ENCODE measurements at regions not wholly inside any gene's neighbourhood (a gene's known extent, or its start where the extent isn't known, plus 50 kb on each side); places are given as distances from the start of the nearest gene placed in this dataset.

DNA sequence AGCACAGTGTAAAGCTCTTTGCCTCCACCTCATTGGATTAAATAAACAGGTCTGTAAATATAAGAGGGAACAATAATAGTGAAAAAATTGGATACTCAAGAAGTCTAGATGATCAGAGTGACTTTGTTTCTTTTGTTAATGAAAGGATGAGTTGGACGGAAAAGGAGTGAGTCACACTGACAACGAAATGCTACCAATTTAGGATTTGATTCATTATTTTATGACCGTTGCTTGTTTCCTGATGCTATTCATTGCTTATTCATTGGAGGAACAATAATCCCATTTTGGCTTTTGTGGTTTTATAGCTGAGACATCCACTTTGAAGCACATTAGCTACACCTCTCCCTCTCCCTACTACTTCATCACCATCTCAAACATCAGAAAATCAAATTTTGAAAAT lies 74.4 kb upstream of the DYNLT3 start:
- TF ChIP-seq, protein P1, sequence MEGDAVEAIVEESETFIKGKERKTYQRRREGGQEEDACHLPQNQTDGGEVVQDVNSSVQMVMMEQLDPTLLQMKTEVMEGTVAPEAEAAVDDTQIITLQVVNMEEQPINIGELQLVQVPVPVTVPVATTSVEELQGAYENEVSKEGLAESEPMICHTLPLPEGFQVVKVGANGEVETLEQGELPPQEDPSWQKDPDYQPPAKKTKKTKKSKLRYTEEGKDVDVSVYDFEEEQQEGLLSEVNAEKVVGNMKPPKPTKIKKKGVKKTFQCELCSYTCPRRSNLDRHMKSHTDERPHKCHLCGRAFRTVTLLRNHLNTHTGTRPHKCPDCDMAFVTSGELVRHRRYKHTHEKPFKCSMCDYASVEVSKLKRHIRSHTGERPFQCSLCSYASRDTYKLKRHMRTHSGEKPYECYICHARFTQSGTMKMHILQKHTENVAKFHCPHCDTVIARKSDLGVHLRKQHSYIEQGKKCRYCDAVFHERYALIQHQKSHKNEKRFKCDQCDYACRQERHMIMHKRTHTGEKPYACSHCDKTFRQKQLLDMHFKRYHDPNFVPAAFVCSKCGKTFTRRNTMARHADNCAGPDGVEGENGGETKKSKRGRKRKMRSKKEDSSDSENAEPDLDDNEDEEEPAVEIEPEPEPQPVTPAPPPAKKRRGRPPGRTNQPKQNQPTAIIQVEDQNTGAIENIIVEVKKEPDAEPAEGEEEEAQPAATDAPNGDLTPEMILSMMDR (IDR thresholded peaks at IDR 0.05) = no peak
- no peak for TF ChIP-seq ZFX (IDR thresholded peaks at IDR 0.05; ENCODE audit: borderline replicate concordance)
